GM19240 (cell line): ENCODE measurements at regions not wholly inside any gene's neighbourhood (a gene's known extent, or its start where the extent isn't known, plus 50 kb on each side); places are given as distances from the start of the nearest gene placed in this dataset.
"Not testable (repeated sequence)": the region's sequence is repeated elsewhere in the genome, so short reads cannot be mapped to it uniquely, and the experiment has no call there.

Experiments used
- DNase-seq: peaks from one replicate; pipeline ENCODE4 v3.0.0; 2011; ENCODE audit warnings: low spot score; ENCODE audit not compliant: insufficient read length

DNA sequence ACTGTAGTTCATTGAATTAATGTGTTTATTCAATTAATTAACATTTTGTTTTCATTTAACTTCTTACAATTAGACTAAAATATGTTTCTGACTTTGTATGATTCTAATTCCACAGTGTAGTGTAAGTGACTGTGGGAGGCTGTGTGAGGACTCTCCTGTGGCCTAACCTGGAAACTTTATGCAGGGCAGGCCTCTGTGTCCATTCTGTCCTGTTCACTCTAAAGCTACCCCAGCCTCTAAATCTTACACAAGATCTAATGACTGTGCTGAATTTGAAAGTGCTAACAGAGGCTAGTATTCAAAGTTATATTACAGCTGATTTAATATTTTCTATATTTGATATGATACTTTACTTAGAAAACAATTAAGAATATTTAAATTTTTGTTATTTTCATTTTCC is 270.5 kb upstream of the CDH19 start:
- DNase-seq: no peak

DNA sequence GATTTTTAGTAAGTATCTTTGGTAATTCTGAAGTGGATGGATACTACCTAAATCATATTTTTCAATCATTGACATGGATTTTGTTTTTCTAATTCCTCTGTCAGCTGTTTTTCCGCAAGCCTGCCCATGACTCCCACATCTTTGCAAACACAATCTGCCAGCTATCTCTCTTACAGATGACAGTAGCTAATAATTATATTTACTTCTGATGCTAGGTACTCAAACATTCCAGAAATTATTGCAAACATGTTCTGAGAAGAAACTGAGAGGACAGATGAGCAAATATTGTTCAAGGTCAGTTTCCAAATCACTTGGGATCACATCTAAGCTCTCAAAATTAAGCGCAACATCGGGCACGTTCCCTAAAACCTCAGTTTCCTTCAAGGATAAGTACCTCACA is 270.0 kb upstream of the CDH19 start:
- DNase-seq: no peak

DNA sequence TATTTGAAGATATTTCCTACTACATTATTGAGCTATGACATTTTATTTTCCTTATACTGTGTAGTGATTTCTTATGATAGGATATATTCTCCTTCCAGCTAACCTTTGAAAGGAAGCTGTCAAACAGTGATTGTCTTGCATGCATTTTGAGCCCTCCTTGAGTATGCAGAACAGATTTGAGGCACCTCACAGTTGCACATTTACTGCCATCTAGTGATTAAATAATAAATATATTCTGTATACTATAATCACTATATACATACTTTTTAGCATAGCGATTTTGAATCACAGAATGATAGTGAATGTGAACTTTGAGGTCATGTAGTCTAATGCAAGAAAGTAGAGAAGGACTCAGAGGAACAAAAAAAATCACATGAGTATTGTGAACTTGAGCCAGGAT is 268.4 kb upstream of the CDH19 start:
- DNase-seq: no peak

DNA sequence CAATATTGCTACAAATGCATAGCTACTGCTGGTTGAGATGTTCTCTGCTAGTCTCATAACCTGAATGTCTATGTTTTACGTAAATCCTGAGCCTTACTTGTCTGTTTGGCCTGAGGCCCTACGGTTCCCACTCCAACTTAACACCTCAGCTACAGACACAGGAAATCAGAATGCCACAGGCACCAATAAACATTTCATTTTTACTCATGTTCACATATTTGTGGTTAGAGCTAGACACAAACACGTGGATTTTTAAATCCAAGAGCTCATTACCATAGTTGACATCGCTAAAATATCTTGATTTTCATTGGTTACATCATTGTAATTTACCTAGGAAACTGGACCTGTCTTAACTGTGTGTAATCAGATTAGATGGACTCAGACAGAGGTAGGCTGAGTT is 263.8 kb upstream of the CDH19 start:
- no peak for DNase-seq

DNA sequence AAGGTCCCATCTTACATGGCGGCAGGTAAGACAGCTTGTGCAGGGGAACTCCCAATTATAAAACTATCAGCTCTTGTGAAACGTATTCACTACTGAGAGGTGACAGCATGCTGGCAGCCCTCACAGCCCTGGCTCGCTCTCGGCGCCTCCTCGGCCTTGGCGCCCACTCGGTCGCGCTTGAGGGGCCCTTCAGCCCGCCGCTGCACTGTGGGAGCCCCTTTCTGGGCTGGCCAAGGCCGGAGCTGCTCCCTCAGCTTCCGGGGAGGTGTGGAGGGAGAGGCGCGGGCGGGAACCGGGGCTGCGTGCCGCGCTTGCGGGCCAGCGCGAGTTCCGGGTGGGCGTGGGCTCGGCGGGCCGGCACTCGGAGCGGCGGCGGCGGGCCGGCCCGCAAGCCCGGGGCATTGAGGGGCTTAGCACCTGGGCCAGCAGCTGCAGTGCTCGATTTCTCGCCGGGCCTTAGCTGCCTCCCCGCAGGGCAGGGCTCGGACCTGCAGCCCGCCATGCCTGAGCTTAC is 262.6 kb upstream of the CDH19 start:
- DNase-seq: not testable (repeated sequence)

DNA sequence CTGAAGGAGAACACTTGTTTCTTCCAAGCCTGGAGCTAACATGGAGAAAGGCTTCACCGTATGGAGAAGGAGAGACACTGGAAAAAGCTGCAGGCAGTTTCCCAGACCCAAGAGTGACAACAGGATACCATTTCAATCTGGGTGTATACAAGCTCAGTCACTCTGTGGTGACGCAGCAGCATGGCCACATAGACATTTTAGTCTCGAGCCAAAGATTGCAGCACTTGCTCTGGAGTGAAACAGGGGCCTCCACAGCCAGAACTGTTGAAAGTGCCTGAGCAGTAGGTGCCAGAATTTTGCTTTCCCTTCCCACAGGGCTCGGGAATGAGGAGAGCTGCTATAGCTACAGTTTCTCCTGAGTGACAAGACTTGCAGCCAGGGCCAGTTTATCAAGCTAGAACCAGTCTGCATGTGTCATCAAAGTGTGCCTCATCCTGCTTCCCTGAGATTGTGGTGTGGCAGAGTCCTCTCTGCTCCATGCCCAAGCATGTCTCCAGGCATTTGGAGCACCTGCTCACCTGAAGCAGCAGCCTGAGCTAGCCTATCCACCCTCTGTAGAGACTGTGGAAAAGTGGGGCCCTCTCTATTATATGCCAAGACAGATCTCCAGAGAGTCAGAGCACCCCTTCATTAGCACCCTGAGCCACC is 234.6 kb upstream of the CDH19 start:
- DNase-seq: no peak

DNA sequence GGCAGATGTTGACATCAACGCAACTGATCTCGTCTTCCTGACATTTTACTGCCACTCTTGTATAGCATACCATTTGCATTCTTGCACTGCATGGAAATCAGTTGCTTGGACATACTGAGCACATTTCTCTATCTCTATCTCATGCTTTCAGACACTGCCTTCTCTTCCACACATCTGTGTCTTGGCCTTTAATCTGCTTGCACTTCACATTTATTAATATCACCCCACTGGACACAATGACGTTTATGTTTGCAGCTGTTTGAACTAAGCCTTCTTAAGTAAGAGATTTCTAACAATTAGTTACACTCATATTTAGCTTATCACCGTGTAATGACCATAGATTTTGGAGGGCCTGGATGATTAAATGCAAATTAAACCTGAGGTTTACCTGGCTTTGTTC is 229.8 kb upstream of the CDH19 start:
- DNase-seq: no peak

DNA sequence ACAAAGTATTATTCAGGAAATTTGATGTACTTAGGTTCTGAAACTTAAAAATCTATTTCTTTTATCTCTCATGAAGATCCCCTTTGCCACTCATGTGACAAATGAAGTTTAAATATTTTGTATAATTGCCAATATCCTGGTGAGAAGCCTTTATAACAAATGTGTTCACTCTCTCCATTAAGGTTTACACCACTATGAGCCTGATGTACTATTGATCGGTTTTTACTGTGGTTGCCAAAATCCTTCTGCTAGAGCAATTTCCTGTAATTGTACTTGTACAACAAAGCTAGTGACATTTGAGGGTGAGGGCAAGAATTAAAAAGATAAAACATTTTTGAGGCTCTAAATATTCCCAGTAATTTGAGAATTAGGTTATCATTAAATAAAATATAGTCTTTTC is 222.3 kb upstream of the CDH19 start:
- no peak for DNase-seq

DNA sequence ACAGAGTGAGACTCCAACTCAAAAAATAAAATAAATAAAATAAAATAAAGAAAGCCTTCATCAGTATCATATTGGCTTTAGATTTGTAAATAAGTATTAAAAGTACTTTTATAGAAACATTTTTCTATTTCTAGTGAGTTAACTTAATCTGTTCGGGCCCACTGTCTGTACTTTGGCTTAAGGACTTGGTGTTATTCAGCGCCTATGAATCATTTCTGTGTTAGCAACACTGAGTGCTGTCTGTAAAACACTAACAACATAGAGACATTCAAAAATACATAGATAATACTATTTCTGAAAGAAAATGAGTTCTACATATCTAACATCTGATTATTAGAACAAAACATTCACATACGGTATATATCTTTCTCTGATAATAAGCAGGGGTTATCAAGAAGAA is 221.5 kb upstream of the CDH19 start:
- DNase-seq: no peak

DNA sequence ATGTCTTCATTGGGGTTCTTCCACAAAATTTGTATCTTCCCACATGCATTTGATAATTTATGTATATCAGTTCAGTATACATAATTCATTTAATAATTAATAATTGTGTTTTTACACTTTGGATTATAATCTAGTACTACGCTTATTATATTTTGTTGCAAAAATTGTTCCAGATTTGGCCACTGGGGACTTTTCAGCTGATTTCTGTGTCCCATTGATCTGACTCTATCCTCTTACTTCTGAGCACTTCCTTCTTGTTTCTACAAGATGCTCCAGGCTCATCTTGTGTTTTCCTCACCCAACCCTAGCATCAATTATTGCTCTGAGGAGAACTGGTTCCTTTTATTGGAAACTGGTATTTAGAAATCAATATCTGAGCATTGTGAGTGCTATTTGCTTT is 215.3 kb upstream of the CDH19 start:
- no peak for DNase-seq

DNA sequence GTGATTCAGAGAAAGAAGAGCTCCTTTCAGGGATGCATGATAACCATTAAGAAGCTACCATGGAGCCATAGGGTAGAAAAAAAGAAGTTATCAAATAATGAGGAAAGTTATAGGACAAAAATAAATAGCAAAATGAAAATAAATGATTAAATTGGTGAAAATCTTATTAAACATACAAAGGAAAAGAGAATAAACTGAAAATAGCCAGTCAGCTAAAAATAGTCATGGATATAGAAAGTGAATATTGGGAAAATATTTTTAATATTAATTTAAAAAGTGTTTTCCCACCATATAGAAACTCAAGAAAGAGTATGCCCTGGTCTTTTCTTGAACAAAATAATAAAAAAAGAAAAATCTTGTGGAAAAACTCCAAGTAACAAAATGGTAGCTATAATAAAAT is 209.2 kb upstream of the CDH19 start:
- no peak for DNase-seq

DNA sequence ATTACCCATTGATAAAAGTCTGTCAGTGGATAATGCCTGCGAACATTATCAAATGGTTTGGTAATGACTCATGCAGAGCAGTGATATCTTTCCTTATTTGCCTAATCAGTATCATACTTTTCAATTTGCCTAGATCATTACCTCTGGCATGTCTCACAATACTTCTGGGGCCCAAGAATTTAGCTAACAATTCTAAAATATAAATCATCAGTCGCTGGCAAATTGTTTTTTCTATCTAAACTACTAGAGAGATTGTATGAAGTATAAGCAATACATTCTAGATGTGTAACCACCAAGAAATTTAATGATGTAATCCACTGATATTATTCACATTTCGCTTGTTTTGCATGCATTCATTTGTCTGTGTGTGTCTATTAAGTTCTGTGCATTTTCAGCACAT is 191.2 kb upstream of the CDH19 start:
- no peak for DNase-seq

DNA sequence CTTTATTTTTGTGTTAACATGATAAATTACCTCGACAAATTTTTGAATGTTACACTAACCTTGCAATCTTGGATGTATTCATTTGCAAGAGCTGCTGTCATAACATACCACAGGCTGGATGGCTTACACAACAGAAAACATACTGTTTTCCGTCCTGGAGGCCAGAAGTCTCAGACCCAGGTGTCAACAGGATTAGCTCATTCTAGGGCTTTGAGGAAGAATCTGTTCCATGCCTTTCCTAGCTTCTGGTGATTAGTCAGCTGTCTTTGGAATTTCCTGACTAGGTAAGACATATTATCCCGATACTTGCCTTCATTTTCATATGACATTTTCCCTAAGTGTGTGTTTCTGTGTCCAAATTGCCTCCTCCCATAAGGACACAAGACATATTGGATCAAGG is 188.6 kb upstream of the CDH19 start:
- DNase-seq: no peak

DNA sequence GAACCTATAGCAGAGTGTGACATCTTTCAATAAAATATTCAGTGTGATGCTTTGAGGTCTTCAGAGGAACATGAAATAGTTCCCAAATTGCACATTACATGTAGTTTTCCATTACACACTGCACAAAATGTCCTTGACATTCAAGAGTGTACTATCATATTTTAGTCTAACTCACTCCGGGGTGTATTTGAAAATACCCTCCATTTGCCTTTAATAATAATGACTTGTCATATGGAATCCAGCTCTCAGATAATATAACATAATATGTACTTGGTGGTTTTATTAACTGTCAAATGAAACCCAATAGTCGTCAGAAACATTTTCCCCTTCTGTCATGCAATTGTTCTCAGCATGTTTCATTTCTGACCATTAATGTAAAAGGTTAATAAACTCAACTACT is 176.7 kb upstream of the CDH19 start:
- DNase-seq: no peak

DNA sequence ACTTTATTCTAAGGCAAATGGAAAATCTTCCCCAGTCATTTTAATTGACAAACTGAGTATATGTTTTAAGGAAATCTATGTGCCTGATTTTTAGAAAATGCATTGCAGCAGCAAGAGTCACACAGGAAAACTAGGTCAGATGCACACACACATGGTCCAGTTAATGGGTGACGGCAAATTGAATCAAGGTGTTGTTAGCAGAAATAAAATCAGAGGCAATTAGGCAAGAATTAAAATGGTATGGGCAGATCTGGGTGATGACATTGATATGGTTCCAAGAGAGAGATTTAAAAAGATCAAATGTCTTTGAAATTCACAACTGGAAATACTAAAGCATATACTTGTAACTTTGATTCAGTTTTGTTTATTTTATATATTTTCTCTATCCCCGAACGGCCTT is 174.2 kb upstream of the CDH19 start:
- DNase-seq: no peak

DNA sequence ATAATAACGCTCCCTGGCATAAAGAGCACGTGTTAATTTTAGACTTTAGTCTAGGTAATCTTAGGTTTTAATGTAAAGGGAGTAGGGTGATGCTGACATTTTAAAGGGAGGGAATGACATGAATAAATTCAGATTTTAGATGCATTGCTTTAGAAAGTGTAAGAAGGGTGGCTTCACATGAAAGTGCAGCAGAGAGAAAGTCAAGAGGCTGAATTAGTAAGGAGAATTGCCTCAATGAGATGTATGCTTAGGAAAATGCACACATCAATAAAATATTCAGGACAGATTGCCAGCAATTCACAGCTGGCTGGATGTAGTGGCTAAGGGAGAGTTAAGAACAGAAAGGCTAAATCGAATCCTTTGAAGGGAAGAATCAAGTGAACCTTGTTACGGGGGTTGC is 165.5 kb upstream of the CDH19 start:
- no peak for DNase-seq

DNA sequence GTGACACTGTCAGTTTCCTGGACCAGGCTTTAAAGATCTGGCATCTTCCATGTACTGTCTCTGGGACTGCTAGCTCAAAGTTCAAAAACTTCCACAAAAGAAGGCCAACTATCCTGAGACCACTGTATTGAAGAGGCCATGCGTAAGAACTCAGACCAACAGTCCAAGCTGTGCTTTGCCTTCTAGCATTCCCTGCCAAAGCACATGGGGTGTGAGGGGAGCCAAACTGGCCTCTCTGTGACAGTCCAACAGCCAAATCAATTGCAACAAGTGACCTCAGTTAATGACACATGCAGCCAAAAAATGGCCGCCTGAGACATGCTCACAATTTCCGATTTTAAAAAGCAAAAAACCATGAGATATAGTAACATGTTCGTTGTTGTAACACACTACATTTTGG is 160.3 kb upstream of the CDH19 start:
- no peak for DNase-seq

DNA sequence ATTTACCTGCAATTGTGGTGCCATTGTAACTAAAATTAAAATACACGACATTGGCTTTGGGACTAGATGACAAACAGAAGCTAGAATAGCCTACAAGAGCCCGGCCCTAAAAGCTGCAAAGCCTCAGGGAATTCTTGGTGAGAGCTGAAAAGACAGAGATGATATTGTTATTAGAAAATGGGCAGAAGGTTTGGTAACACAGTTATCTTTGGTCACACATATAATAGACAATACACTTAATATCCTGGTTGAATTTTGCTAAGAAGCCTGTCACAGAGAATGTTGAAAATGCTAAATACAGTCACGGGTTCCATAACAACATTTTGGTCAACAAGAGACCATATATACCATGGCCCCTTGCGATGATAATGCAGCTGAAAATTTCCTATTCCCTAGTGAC is 157.3 kb upstream of the CDH19 start:
- DNase-seq: no peak

DNA sequence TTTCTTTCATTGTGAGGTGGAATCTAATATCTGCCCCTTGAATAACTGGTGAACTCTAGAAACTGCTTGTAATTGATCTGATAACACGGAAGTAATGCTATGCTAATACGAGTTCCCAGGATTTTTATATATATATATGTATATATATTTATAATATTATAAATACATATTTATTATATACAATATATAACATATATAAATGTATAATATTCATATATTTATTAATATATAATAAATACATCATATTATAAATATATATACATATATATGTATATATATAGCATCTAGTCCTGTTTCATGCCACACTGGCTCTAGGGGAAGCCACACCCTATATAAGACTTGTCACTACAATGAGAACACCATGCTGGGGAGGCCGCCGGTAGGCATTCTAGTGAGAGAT is 156.7 kb upstream of the CDH19 start:
- no peak for DNase-seq

DNA sequence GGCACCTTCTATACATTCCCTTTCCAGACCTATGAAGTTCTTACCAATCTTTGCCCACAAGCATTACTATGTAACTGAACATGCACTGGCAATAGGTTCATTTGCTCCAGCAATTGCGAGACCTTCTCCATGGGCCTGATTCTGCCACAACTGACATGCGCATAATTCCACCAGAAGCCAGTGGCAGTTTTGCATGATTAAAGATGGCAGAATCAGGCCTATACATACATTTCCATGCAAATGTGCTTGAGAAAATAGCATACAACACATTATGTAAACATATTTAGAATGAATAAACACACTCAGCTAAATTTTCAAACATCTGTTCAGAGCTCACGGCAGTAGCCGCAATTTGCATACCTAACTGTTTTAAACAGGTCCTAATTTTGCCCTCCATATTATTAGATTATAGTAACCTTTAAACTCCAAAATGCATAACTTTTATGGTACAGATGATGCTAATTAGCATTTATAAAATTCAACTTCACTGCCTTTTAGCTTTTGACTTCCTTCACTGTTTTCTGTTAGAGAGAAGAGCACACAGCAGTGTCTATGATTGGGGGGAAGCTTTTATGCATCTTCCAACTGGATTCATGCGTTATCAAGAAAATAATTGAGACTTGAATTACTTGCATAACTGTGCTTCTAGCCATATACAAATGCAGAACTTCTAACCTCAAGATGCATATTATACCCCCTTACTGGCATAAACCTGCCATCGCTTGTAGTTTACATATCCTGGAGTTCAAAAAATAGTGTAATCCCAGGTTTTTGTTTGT is 155.3 kb upstream of the CDH19 start:
- no peak for DNase-seq

DNA sequence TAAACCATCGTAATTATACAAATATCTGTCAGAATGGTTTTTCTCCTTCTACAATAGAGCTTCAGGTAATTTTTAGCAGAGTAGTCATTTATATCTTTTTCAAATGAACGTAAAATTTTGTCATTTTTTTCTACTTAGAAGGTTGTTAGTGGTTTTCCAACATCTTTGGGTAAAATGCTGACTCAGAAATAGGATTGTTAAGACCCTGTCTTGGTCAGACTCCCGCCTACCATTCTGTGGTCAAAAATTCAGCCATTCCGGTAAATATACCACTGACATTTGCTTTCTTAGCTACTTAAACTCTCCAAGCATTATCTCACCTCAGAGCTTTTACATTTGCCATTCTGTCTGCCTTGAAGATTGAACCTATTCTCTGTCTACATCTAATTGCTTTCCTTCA is 154.1 kb upstream of the CDH19 start:
- no peak for DNase-seq

DNA sequence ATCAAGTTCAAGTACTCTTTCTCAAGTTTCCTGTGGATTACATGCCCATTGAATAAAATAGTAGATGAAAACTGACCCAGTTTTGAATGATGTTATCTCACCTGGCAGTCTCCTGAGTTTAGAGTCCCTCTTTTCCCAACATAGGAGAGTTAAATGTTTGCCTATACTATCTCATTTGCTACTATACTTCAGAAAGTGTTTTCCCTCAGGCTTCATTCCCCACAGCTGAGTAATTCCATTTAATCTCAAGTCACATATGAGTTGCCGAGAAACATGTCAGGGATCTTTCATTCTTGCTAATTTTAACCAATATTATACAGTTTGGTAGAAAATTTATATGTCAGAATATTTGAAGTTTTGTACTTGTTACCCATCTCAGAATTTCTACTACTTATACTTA is 150.4 kb upstream of the CDH19 start:
- DNase-seq: no peak

DNA sequence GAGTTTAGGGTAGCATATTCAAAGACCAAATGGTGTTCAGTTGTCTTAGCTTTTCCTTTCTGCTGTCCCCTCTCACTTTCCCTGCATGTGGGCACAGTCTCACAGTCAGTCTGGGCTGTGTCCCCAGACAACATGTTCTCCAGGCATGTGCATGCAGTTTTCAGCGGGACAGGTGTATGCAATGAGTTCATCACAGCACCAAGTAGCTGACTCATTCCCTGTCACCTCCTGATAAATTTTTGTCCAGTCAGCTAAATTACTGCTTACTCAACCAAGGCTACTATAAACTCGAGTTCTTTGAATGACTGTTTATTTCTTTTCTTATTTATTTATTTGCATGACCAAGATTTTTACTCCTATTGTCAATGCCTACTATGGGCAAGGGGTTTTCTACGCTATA is 148.8 kb upstream of the CDH19 start:
- DNase-seq: no peak
